ENCODE measurements at regions not wholly inside any gene's neighbourhood (a gene's known extent, or its start where the extent isn't known, plus 50 kb on each side); places are given as distances from the start of the nearest gene placed in this dataset.
A peak's percentile ranks its signal among the peaks of the same experiment; 100 is the strongest.

DNA sequence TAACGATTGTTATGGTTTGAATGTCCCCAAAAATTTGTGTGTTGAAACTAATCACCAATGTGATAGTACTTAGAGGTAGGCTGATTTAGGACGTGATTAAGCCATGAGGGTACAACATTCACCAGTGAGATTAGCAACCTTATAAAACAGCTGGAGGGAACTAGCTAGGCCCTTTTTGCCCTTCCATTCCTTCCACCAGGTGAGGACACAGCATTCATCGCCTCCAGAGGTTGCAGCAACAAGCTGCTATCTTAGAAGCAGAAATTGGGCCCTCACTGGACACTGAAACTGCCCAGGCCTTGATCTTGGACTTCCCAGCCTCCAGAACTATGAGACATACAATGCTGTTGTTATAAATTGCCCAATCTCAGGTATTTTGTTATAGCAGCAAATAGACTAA lies 340.7 kb upstream of the JARID2 start:
- DNase-seq (ENCODE audit: low read depth in 4 of 6, low spot score in 6 of 6): no peak
- Histone ChIP-seq H3K4me3 (ENCODE audit: low read depth, low read length) (no peak overlapping the region), H3K27ac (ENCODE audit: low read depth, low read length) (no peak overlapping the region), H3K4me1 (ENCODE audit: control insufficient read depth, insufficient read depth, low read length) (no peaks in the 10 kb centered on the region), H3K9me3 (ENCODE audit: control insufficient read depth, insufficient read depth, low read length) (no peaks in the 10 kb centered on the region), H3K36me3 (ENCODE audit: control insufficient read depth, insufficient read depth, low read length) (no peaks in the 10 kb centered on the region), H3K27me3 (ENCODE audit: control insufficient read depth, insufficient read depth, low read length) (no peaks in the 10 kb centered on the region)
- WGBS (ENCODE audit: insufficient coverage): 100% methylated on average over 1 of the region's 3 CpGs

DNA sequence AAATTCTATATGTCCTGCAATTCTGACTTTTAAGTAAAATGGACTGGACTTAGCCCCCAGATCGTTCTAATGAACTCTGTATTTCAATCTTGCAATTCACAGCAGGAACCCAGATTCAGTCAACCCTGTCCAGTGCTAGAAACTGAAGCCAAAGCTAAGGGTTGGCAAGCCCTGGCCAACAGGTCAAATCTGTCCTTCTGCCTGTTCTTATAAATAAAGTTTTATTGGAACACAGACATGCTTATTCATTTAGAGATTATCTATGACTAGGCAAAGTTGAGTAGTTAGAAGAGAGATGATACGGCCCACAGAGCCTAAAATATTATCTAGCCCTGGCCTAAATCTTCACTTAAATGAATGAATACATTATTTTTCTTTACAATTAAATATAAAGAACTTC lies 339.2 kb upstream of the JARID2 start:
- no peak for DNase-seq (ENCODE audit: low read depth in 4 of 6, low spot score in 6 of 6)
- H3K27me3 ChIP-seq (ENCODE audit: control insufficient read depth, insufficient read depth, low read length): no peaks in the 10 kb centered on the region
- no peak overlapping the region for H3K4me3 ChIP-seq (ENCODE audit: low read depth, low read length)
- 100% methylated on average over 1 of the region's 2 CpGs for WGBS (ENCODE audit: insufficient coverage)
- H3K9me3 ChIP-seq (ENCODE audit: control insufficient read depth, insufficient read depth, low read length): no peaks in the 10 kb centered on the region
- no peaks in the 10 kb centered on the region for H3K4me1 ChIP-seq (ENCODE audit: control insufficient read depth, insufficient read depth, low read length)
- no peak overlapping the region for H3K27ac ChIP-seq (ENCODE audit: low read depth, low read length)
- H3K36me3 ChIP-seq (ENCODE audit: control insufficient read depth, insufficient read depth, low read length): no peaks in the 10 kb centered on the region

DNA sequence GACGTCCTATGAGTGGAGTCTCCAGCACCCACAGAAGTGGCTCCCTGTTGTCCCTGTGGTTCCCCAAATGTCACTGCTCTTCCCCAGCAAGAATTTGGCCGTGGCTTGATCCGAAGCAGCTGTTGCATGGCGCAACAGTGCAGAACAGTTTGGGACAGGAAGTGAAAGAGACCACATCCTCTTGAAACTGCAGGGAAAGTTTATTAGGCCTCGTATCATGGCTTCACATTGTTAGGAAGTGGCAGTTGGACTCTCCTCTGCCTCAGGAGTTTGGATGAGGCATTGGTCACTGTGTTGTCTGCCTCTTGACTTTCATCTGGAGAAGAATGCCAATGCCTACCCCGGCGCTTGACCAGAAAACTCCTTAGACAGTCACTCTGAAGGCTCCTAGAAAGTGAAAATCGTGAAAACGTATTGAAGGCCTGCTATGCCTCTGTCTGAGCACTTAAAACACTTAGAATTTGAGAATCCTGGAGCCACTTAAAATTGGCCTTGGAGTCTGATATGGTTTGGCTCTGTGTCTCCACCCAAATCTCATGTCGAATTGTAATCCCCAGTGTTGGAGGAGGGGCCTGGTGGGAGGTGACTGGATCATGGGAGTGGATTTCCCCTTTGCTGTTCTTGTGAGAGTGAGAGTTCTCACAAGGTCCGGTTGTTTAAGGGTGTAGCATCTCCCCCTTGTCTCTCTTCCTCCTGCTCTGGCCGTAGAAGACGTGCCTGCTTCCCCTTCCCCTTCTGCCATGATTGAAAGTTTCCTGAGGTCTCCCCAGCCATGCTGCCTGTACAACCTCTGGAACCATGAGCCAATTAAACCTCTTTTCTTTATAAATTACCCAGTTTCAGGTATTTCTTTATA lies 334.9 kb upstream of the JARID2 start:
- Histone ChIP-seq H3K36me3 (ENCODE audit: control insufficient read depth, insufficient read depth, low read length) (no peaks in the 10 kb centered on the region), H3K9me3 (ENCODE audit: control insufficient read depth, insufficient read depth, low read length) (no peaks in the 10 kb centered on the region), H3K4me1 (ENCODE audit: control insufficient read depth, insufficient read depth, low read length) (peaks cover 4% of the 10 kb centered on the region), H3K27me3 (ENCODE audit: control insufficient read depth, insufficient read depth, low read length) (peaks cover 3% of the 10 kb centered on the region), H3K27ac (ENCODE audit: low read depth, low read length) (no peak overlapping the region), H3K4me3 (ENCODE audit: low read depth, low read length) (no peak overlapping the region)
- WGBS (ENCODE audit: insufficient coverage): 93% methylated on average over 13 of the region's 13 CpGs
- no peak for DNase-seq (ENCODE audit: low read depth in 4 of 6, low spot score in 6 of 6)

DNA sequence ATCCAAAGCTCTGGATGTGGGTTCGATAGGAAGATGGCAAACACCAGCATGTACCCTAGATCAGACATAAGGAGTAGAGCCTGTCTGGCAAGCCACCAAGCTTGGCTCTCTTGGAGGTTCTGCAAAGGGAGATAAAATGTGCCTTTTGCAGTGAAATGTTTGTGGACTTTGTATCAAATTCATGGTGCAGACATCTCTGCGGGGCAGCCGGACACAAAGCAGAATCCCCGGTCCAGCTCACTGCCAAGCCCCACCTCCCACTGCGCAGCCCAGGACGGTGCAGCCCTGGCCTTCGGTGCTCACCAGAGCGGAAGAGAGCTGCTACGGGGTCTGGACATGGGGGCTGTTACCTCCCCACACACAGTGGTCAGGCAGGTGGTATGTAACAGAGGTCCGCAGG lies 333.6 kb upstream of the JARID2 start:
- no peaks in the 10 kb centered on the region for H3K36me3 ChIP-seq (ENCODE audit: control insufficient read depth, insufficient read depth, low read length)
- WGBS (ENCODE audit: insufficient coverage): 60% methylated on average over 6 of the region's 10 CpGs
- no peak overlapping the region for H3K4me3 ChIP-seq (ENCODE audit: low read depth, low read length)
- no peaks in the 10 kb centered on the region for H3K9me3 ChIP-seq (ENCODE audit: control insufficient read depth, insufficient read depth, low read length)
- no peak overlapping the region for H3K27ac ChIP-seq (ENCODE audit: low read depth, low read length)
- no peak for DNase-seq (ENCODE audit: low read depth in 4 of 6, low spot score in 6 of 6)
- H3K27me3 ChIP-seq (ENCODE audit: control insufficient read depth, insufficient read depth, low read length): peaks cover 3% of the 10 kb centered on the region
- H3K4me1 ChIP-seq (ENCODE audit: control insufficient read depth, insufficient read depth, low read length): peaks cover 4% of the 10 kb centered on the region

DNA sequence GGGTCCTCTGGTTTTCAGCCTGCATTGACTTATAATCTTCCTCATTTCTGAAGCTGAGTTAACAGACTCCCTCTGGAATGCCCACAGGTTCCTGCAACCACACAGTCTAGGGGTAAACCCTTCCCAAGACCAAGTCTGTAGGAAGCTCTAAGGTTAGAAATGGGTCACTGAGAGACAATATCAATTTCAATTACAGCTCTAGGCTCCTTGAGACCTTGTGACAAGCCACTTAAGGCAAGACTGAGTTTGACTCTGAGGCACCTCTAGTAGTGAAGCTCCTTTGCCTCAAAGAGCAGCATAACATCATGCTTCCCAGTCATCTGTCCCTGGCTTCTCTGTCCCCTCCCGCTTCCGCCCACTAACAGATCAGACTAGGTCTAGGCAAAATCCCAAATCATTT lies 333.2 kb upstream of the JARID2 start:
- DNase-seq (ENCODE audit: low read depth in 4 of 6, low spot score in 6 of 6): no peak
- peaks cover 3% of the 10 kb centered on the region for H3K27me3 ChIP-seq (ENCODE audit: control insufficient read depth, insufficient read depth, low read length)
- 95% methylated on average over 2 of the region's 2 CpGs for WGBS (ENCODE audit: insufficient coverage)
- H3K27ac ChIP-seq (ENCODE audit: low read depth, low read length): no peak overlapping the region
- no peaks in the 10 kb centered on the region for H3K36me3 ChIP-seq (ENCODE audit: control insufficient read depth, insufficient read depth, low read length)
- H3K4me3 ChIP-seq (ENCODE audit: low read depth, low read length): no peak overlapping the region
- H3K4me1 ChIP-seq (ENCODE audit: control insufficient read depth, insufficient read depth, low read length): peaks cover 4% of the 10 kb centered on the region
- H3K9me3 ChIP-seq (ENCODE audit: control insufficient read depth, insufficient read depth, low read length): no peaks in the 10 kb centered on the region

DNA sequence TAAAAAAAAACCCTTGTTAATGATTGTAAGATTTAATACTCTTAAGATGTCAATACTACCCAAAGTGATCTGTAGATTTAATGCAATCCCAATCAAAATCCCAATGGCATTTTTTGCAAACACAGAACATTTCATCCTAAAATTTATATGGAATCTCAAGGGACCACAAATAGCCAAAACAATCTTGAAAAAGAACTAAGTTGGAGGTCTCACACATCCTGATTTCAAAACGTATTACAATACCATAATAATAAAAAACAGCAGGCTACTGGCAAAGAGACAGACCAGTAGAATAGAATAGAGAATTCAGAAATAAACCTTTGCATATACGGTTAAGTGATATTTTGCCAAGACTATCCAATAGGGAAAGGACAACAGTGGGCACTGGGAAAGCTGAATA lies 331.9 kb upstream of the JARID2 start:
- no peaks in the 10 kb centered on the region for H3K9me3 ChIP-seq (ENCODE audit: control insufficient read depth, insufficient read depth, low read length)
- WGBS (ENCODE audit: insufficient coverage): no CpG with 5 or more reads among the region's 2 CpGs
- no peak for DNase-seq (ENCODE audit: low read depth in 4 of 6, low spot score in 6 of 6)
- peaks cover 4% of the 10 kb centered on the region for H3K4me1 ChIP-seq (ENCODE audit: control insufficient read depth, insufficient read depth, low read length)
- no peaks in the 10 kb centered on the region for H3K36me3 ChIP-seq (ENCODE audit: control insufficient read depth, insufficient read depth, low read length)
- no peak overlapping the region for H3K27ac ChIP-seq (ENCODE audit: low read depth, low read length)
- H3K27me3 ChIP-seq (ENCODE audit: control insufficient read depth, insufficient read depth, low read length): peaks cover 6% of the 10 kb centered on the region
- H3K4me3 ChIP-seq (ENCODE audit: low read depth, low read length): no peak overlapping the region

DNA sequence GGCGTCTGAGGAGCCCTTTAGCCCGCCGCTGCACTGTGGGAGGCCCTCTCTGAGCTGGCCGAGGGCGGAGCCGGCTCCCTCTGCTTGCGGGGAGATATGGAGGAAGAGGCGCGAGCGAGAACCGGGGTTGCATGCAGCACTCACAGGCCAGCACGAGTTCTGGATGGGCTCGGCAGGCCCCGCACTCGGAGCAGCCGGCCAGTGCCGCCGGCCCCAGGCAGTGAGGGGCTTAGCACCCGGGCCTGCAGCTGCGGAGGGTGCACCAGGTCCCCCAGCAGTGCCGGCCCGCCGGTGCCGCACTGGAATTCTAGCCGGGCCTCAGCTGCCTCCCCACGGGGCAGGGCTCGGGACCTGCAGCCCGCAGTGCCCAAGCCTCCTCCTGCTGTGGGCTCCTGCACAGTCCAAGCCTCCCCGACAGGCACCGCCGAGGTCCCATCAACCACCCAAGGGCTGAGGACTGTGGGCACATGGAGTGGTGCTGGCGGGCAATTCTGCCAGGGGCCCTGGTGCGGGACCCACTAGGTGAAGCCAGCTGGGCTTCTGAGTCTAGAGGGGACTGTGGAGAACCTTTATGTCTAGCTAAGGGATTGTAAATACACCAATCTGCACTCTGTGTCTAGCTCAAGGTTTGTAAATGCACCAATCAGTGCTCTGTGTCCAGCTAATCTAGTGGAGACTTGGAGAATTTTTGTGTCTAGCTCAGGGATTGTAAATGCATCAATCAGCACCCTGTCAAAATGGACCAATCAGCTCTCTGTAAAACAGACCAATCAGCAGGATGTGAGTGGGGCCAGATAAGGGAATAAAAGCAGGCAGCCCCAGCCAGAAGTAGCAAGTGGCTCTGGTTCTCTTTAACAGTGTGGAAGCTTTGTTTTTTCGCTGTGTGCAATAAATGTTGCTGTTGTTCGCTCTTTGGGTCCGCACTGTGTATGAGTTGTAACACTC lies 329.7 kb upstream of the JARID2 start:
- Histone ChIP-seq H3K27me3 (ENCODE audit: control insufficient read depth, insufficient read depth, low read length) (peaks cover 7% of the 10 kb centered on the region), H3K4me3 (ENCODE audit: low read depth, low read length) (no peak overlapping the region), H3K27ac (ENCODE audit: low read depth, low read length) (no peak overlapping the region), H3K36me3 (ENCODE audit: control insufficient read depth, insufficient read depth, low read length) (no peaks in the 10 kb centered on the region), H3K4me1 (ENCODE audit: control insufficient read depth, insufficient read depth, low read length) (peaks cover 9% of the 10 kb centered on the region), H3K9me3 (ENCODE audit: control insufficient read depth, insufficient read depth, low read length) (no peaks in the 10 kb centered on the region)
- 96% methylated on average over 35 of the region's 36 CpGs for WGBS (ENCODE audit: insufficient coverage)
- DNase-seq (ENCODE audit: low read depth in 4 of 6, low spot score in 6 of 6): no peak

DNA sequence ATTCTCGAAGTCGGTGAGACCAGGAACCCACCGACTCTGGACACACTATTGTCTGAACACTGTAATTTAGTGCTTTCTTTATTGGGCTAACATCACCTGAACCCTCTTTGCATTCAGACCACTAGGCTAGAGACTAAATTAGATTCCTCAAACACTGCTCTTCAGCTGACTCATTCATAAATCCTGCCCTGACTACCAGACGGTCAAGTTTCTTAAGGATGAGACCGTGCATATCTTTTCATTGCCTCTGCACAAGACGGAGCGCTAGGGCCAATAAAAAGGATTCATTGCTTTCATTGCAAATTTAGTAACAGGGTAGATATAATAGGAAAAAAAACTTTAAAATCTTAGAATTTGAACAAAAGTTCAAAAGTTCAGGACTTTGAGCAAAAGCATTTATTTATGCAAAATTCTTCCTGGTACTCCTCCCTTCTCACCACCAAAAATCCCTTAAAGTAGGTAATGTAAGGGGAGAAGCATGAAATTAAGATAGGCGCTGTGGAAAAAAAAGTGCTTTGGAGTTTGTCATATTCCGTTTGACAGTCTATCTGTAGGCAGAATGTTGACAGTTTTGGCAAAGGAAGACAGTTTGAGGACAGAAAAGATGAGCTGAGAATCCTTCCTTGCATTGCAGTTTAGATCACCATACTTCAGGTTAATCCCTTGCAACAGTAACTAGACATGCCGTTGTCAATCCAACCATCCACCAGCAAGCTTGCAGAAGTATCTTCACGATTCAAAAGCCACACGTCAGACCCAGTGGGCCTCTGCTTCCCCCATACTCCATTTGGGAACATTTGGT lies 328.6 kb upstream of the JARID2 start:
- Histone ChIP-seq H3K27ac (ENCODE audit: low read depth, low read length) (no peak overlapping the region), H3K27me3 (ENCODE audit: control insufficient read depth, insufficient read depth, low read length) (peaks cover 4% of the 10 kb centered on the region), H3K9me3 (ENCODE audit: control insufficient read depth, insufficient read depth, low read length) (no peaks in the 10 kb centered on the region), H3K4me3 (ENCODE audit: low read depth, low read length) (no peak overlapping the region), H3K36me3 (ENCODE audit: control insufficient read depth, insufficient read depth, low read length) (no peaks in the 10 kb centered on the region), H3K4me1 (ENCODE audit: control insufficient read depth, insufficient read depth, low read length) (peaks cover 17% of the 10 kb centered on the region)
- peak in 1 of 6 donors; percentile 32 for DNase-seq (ENCODE audit: low read depth in 4 of 6, low spot score in 6 of 6)
- 55% methylated on average over 5 of the region's 12 CpGs for WGBS (ENCODE audit: insufficient coverage)

DNA sequence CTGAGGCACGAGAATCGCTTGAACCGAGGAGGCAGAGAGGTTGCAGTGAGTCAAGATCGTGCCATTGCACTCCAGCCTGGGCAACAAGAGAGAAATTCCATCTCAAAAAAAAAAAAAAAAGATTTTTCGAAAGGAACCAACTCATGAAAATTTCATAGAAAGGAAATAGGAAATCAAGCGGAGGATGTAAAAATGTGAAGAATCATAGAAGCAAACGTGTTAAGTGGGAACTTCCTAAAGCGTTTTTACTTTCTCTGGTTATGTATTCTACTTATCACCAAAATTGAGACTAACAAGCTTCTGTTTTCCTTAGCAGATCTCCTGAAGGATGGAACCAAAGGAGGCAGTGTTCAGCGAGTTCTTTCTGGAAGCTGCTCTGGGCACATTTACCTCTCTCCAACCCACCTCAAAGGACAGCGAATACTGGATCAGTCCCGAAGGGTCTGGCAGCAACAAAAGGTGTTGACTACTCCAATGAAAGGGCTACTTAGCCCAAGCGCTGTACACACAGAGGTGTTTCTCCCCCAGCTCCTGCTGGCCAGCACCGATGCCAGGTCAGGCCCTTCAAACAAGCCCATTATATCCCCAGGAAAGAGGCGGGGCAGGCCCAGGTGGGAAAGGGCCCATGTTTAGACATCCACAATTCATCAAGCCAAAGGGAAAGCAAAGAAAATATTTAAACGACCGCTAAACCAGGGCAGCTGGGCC lies 327.5 kb upstream of the JARID2 start:
- Histone ChIP-seq H3K9me3 (ENCODE audit: control insufficient read depth, insufficient read depth, low read length) (no peaks in the 10 kb centered on the region), H3K4me1 (ENCODE audit: control insufficient read depth, insufficient read depth, low read length) (peaks cover 17% of the 10 kb centered on the region), H3K27me3 (ENCODE audit: control insufficient read depth, insufficient read depth, low read length) (peaks cover 6% of the 10 kb centered on the region), H3K36me3 (ENCODE audit: control insufficient read depth, insufficient read depth, low read length) (no peaks in the 10 kb centered on the region), H3K4me3 (ENCODE audit: low read depth, low read length) (no peak overlapping the region), H3K27ac (ENCODE audit: low read depth, low read length) (no peak overlapping the region)
- 87% methylated on average over 7 of the region's 16 CpGs for WGBS (ENCODE audit: insufficient coverage)
- no peak for DNase-seq (ENCODE audit: low read depth in 4 of 6, low spot score in 6 of 6)
